Stimulated activated CD4-positive, alpha-beta T cell treated with anti-CD3 and anti-CD28 coated beads, Interleukin-1b, Interleukin-23, amount 100 ng/mL, for 48 hours (primary cell): ENCODE measurements at regions not wholly inside any gene's neighbourhood (a gene's known extent, or its start where the extent isn't known, plus 50 kb on each side); places are given as distances from the start of the nearest gene placed in this dataset.
"Not testable (repeated sequence)": the region's sequence is repeated elsewhere in the genome, so short reads cannot be mapped to it uniquely, and the experiment has no call there.

ENCODE experiments used
- DNase-seq: peaks from one replicate; pipeline ENCODE4 v3.0.0-alpha.2; 2020

- no peak for DNase-seq
These were observed 171.3 kb upstream of the NT5E start for GRCh38 chr6:85278466-85279035.

- not testable (repeated sequence) for DNase-seq
These were observed 173.9 kb upstream of the NT5E start for GRCh38 chr6:85276026-85276425.

- DNase-seq, result no peak
These were observed 174.4 kb upstream of the NT5E start for GRCh38 chr6:85275338-85275985.

GRCh38 chr6:85273870-85274269 is 176.0 kb upstream of the NT5E start:
- DNase-seq, result no peak

GRCh38 chr6:85273046-85273445 is 176.8 kb upstream of the NT5E start:
- DNase-seq, result no peak

GRCh38 chr6:85272592-85272991 is 177.3 kb upstream of the NT5E start:
- DNase-seq, result no peak

GRCh38 chr6:85262621-85263020 is 187.3 kb upstream of the NT5E start:
- no peak for DNase-seq

GRCh38 chr6:85261271-85261670 is 188.6 kb upstream of the NT5E start:
- DNase-seq, result no peak

- DNase-seq, result no peak
These were observed 194.2 kb upstream of the NT5E start for GRCh38 chr6:85255661-85256060.

- no peak for DNase-seq
These were observed 197.3 kb upstream of the NT5E start for GRCh38 chr6:85252552-85252951.

- DNase-seq, result no peak
These were observed 197.8 kb upstream of the NT5E start for GRCh38 chr6:85252085-85252484.

- DNase-seq, result no peak
These were observed 198.6 kb upstream of the NT5E start for GRCh38 chr6:85251300-85251699.

- DNase-seq, result no peak
These were observed 199.2 kb upstream of the NT5E start for GRCh38 chr6:85250586-85251220.

- DNase-seq, result no peak
These were observed 204.9 kb upstream of the NT5E start for GRCh38 chr6:85245004-85245403.

GRCh38 chr6:85241498-85242052 is 208.3 kb upstream of the NT5E start:
- no peak for DNase-seq

- no peak for DNase-seq
These were observed 209.0 kb upstream of the NT5E start for GRCh38 chr6:85240787-85241385.

GRCh38 chr6:85237478-85237877 is 212.4 kb upstream of the NT5E start:
- DNase-seq, result no peak

- no peak for DNase-seq
These were observed 213.2 kb upstream of the NT5E start for GRCh38 chr6:85236636-85237035.

- DNase-seq, result not testable (repeated sequence)
These were observed 222.5 kb upstream of the NT5E start for GRCh38 chr6:85227345-85227744.

- DNase-seq, result not testable (repeated sequence)
These were observed 237.1 kb upstream of the NT5E start for GRCh38 chr6:85212794-85213193.

- DNase-seq, result no peak
These were observed 254.6 kb upstream of the NT5E start for GRCh38 chr6:85195243-85195642.

- DNase-seq, result no peak
These were observed 256.5 kb upstream of the NT5E start for GRCh38 chr6:85193339-85193738.

GRCh38 chr6:85192596-85192995 is 257.3 kb upstream of the NT5E start:
- no peak for DNase-seq

GRCh38 chr6:85192186-85192585 is 257.7 kb upstream of the NT5E start:
- DNase-seq, result no peak
